HCT116 (cell line): ENCODE measurements at regions not wholly inside any gene's neighbourhood (a gene's known extent, or its start where the extent isn't known, plus 50 kb on each side); places are given as distances from the start of the nearest gene placed in this dataset.

ENCODE experiments used
- ATAC-seq: fragments of 200-7000 bp; cut with Tn5 transposase; 2 replicates; pipeline ENCODE4 v1.9.1; 2020; ENCODE audit warnings: mild to moderate bottlenecking, moderate library complexity
- BruUV-seq: library from RNA; stranded (reverse); fragments of 400-500 nt; replicated peaks from 2 replicates; lab custom pipeline; 2021; lab: Mats Ljungman, UMichigan
- CTCF ChIA-PET: fragments of 300-600 bp; sonication (Branson Sonifier 250); formaldehyde crosslinking; loops from one replicate; lab custom pipeline; 2021; ENCODE audit warnings: antibody characterized with exemption; lab: Charles Lee
- POLR2A ChIA-PET: fragments of 300-600, 350-600 bp; sonication (Branson Sonifier 250); formaldehyde crosslinking; loops from one replicate; lab custom pipeline; 2021; ENCODE audit warnings: antibody characterized with exemption; lab: Charles Lee
- RAD21 ChIA-PET, 2 experiments: fragments of 300-600 bp; sonication (Branson Sonifier 250); formaldehyde crosslinking; loops; one replicate each; lab custom pipeline; 2023; ENCODE audit warnings: low total read pairs in 2 of 2; ENCODE audit not compliant: uncharacterized antibody in 2 of 2, unreplicated experiment in 2 of 2, low non-redundant PET in 1 of 2; lab: Charles Lee
- DNase-seq: peaks from one replicate; pipeline ENCODE4 v3.0.0-alpha.2; 2010; ENCODE audit warnings: low read depth, low spot score
- H2AFZ ChIP-seq: fragments of 200-600 bp; shearing (Covaris generic), sonication (generic); 2 replicates; pipeline ENCODE4 v1.6.1; 2017; ENCODE audit warnings: low read depth, mixed run types, mixed read lengths, antibody characterized with exemption, low read length; ENCODE audit not compliant: poor library complexity, severe bottlenecking
- H3K27ac ChIP-seq: 2 replicates; pipeline ENCODE4 v1.5.1; 2012; ENCODE audit warnings: low read depth, low read length
- H3K27me3 ChIP-seq: fragments of 200-600 bp; sonication (generic); 2 replicates; pipeline ENCODE4 v1.6.1; 2016; ENCODE audit warnings: mixed run types, low read length, mixed read lengths; ENCODE audit not compliant: insufficient read depth
- H3K36me3 ChIP-seq, 2 experiments: fragments of 200-500 bp in 1 of 2; fragments of 200-600 bp in 1 of 2; sonication (Bioruptor generic) in 1 of 2; sonication (generic) in 1 of 2; 2 replicates each; pipeline versions ENCODE4 v1.5.1 to v1.6.1; 2014 to 2016; ENCODE audit warnings: low read length in 2 of 2, inconsistent platforms in 1 of 2, mixed read lengths in 1 of 2, mixed run types in 1 of 2; ENCODE audit not compliant: insufficient read depth in 2 of 2, control insufficient read depth in 1 of 2
- H3K4me1 ChIP-seq, 2 experiments: fragments of 200-600 bp in 1 of 2; sonication (generic) in 1 of 2; 2 replicates each; pipeline versions ENCODE4 v1.5.1 to v1.6.1; 2012 to 2017; ENCODE audit warnings: low read length in 2 of 2, inconsistent platforms in 1 of 2, mild to moderate bottlenecking in 1 of 2, mixed read lengths in 1 of 2, mixed run types in 1 of 2, moderate library complexity in 1 of 2; ENCODE audit not compliant: insufficient read depth in 2 of 2, control insufficient read depth in 1 of 2
- H3K4me2 ChIP-seq: fragments of 200-600 bp; sonication (generic); 2 replicates; pipeline ENCODE4 v1.6.1; 2017; ENCODE audit warnings: mixed run types, low read length, mixed read lengths
- H3K4me3 ChIP-seq, 2 experiments: fragments of 200-600 bp in 1 of 2; sonication (generic) in 1 of 2; replicated peaks in 1 of 2; 2 replicates each; pipeline ENCODE4 v1.5.1; 2011 to 2016; ENCODE audit warnings: low read length in 2 of 2, control low read depth in 1 of 2, low read depth in 1 of 2, mild to moderate bottlenecking in 1 of 2, mixed read lengths in 1 of 2, mixed run types in 1 of 2
- H3K79me2 ChIP-seq: fragments of 200-600 bp; sonication (generic); 2 replicates; pipeline ENCODE4 v1.6.1; 2017; ENCODE audit warnings: mild to moderate bottlenecking, mixed run types, low read length, moderate library complexity, mixed read lengths; ENCODE audit not compliant: insufficient read depth
- H3K9ac ChIP-seq: fragments of 200-600 bp; sonication (generic); 2 replicates; pipeline ENCODE4 v1.6.1; 2016; ENCODE audit warnings: low read length, mixed read lengths
- H3K9me2 ChIP-seq: fragments of 200-600 bp; sonication (generic), shearing (Covaris generic); 2 replicates; pipeline ENCODE4 v1.6.1; 2017; ENCODE audit warnings: mixed run types, mild to moderate bottlenecking, moderate library complexity; ENCODE audit not compliant: insufficient read depth
- H3K9me3 ChIP-seq, 2 experiments: fragments of 200-500 bp in 1 of 2; fragments of 200-600 bp in 1 of 2; sonication (Bioruptor generic) in 1 of 2; sonication (generic) in 1 of 2; 2 replicates each; pipeline ENCODE4 v1.6.1; 2014 to 2017; ENCODE audit warnings: low read length in 2 of 2, mixed read lengths in 2 of 2, inconsistent platforms in 1 of 2, low read depth in 1 of 2, mild to moderate bottlenecking in 1 of 2, mixed run types in 1 of 2, moderate library complexity in 1 of 2; ENCODE audit not compliant: control insufficient read depth in 1 of 2, insufficient read depth in 1 of 2
- H4K20me1 ChIP-seq: fragments of 200-600 bp; sonication (generic), shearing (Covaris generic); 2 replicates; pipeline ENCODE4 v1.6.1; 2017; ENCODE audit warnings: mixed run types, mild to moderate bottlenecking, moderate library complexity; ENCODE audit not compliant: insufficient read depth
- CBX3 ChIP-seq: IDR thresholded peaks from 2 replicates; pipeline ENCODE4 v1.6.1; 2012; ENCODE audit warnings: low read depth
- CEBPB ChIP-seq: IDR thresholded peaks from 2 replicates; pipeline ENCODE4 v1.6.1; 2012; ENCODE audit warnings: low read depth
- EGR1 ChIP-seq: IDR thresholded peaks from 2 replicates; pipeline ENCODE4 v1.6.1; 2012; ENCODE audit warnings: low read depth
- ELF1 ChIP-seq: IDR thresholded peaks from 2 replicates; pipeline ENCODE4 v1.6.1; 2012; ENCODE audit warnings: low read depth, borderline replicate concordance
- EZH2 ChIP-seq: fragments of 200-600 bp; sonication (generic); IDR thresholded peaks from 2 replicates; pipeline ENCODE4 v1.6.1; 2017; ENCODE audit warnings: antibody characterized with exemption, mixed run types
- EZH2phosphoT487 ChIP-seq: fragments of 200-600 bp; IDR thresholded peaks from 2 replicates; pipeline ENCODE4 v1.6.1; 2018; ENCODE audit warnings: antibody characterized with exemption, borderline replicate concordance
- FOSL1 ChIP-seq: IDR thresholded peaks from 2 replicates; pipeline ENCODE4 v1.6.1; 2012; ENCODE audit warnings: low read depth
- RAD21 ChIP-seq: IDR thresholded peaks from 2 replicates; pipeline ENCODE4 v1.6.1; 2012; ENCODE audit warnings: low read depth, mild to moderate bottlenecking
- SIN3A ChIP-seq: IDR thresholded peaks from 2 replicates; pipeline ENCODE4 v1.6.1; 2012; ENCODE audit warnings: low read depth
- SP1 ChIP-seq: IDR thresholded peaks from 2 replicates; pipeline ENCODE4 v1.6.1; 2012; ENCODE audit warnings: low read depth
- SRF ChIP-seq: IDR thresholded peaks from 2 replicates; pipeline ENCODE4 v1.6.1; 2012; ENCODE audit warnings: low read depth
- TCF7L2 ChIP-seq: IDR thresholded peaks from 2 replicates; pipeline ENCODE4 v1.7.0; 2011; ENCODE audit warnings: borderline replicate concordance, inconsistent platforms; ENCODE audit not compliant: insufficient read depth, insufficient read length; ENCODE audit errors: extremely low read depth
- YY1 ChIP-seq: IDR thresholded peaks from 2 replicates; pipeline ENCODE4 v1.6.1; 2011; ENCODE audit warnings: low read length, low read depth, moderate library complexity, mild to moderate bottlenecking; ENCODE audit not compliant: insufficient replicate concordance; ENCODE audit errors: extremely low read depth
- intact Hi-C: fragments of 100-400 bp; cut with micrococcal nuclease; formaldehyde crosslinking; loops from 2 replicates; pipeline ENCODE4 v1.10.0; 2022
- TF ChIP-seq, protein P1 (sequence below): IDR thresholded peaks from 2 replicates; pipeline ENCODE4 v1.6.1; 2012; ENCODE audit warnings: low read depth
- TF ChIP-seq, protein P2 (sequence below): IDR thresholded peaks from 2 replicates; pipeline ENCODE4 v1.6.1; 2012

DNA sequence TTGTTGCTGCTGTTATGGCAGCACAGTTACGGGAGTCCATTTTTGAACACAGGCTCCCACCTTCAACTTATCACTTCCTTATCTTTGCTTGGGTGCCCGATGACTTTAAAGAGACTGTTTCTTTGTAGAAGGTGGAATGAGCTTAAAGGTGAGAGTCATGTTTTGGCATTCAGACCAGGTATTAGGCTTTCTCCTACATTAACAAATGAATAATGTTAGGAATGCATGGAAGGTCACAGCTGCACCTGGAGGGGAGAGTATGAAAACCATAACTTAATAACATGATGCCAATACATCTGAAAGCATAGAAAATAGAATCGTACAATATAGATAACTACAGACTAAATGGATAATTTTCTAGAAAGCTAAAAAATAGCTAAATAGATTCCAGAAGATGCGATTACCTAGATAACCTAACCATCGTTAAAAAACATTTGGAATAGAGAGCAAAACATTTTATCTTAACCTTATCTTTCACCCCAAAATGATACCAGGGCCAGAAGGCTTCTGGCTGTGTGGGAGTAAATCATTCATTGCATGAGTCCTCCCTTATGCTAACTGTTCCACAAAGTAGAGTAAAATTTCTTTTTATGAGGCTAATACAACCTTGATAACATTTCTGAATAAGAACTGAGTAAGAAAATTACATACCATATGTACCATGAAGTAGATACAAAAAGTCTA is 126.2 kb upstream of the ADCY2 start:
- no peak overlapping the region for H3K9ac ChIP-seq
- CTCF ChIA-PET: no interaction called here
- POLR2A ChIA-PET: no interaction called here

DNA sequence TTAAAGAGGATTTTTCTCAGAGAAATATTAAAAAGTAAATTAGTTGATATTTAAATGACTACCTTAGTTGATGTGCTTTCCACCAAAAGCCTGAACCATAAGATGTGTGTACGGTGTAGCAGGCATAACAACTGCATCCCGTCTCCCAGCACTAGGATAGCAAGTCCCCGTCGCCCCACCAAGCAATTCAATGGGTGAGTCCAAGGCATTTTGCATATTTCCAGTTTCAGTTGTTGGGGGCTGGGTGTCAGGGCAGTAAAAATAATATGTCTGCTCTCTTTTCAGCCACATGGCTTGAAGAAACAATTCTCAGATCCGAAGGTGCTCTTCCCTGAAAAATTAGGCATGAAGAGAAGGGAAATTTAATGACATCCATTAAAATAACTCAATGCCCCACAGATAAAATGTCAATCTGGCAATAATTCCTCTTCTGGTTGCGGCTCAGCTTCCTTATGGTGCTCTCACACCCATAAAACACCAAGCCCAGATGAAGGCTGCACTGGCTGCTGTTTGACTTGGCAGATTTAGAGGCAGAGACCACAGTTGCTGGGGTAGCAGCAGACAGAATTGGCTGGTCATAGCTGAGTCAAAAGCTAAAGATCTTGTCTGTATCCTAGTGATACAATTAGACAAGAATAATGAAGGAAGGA is 124.4 kb upstream of the ADCY2 start:
- H3K4me1 ChIP-seq: no peaks in the 10 kb centered on the region
- POLR2A ChIA-PET: no interaction called here
- no peak overlapping the region for H3K9ac ChIP-seq
- H3K27me3 ChIP-seq: no peaks in the 10 kb centered on the region
- no peaks in the 10 kb centered on the region for H3K9me2 ChIP-seq
- DNase-seq: no peak
- BruUV-seq: no TSS peak
- intact Hi-C loops: no loop called here
- H2AFZ ChIP-seq: no peak overlapping the region
- CTCF ChIA-PET: no interaction called here
- H3K4me2 ChIP-seq: no peak overlapping the region
- no peaks in the 10 kb centered on the region for H3K79me2 ChIP-seq
- no peaks in the 10 kb centered on the region for H3K36me3 ChIP-seq
- no peaks in the 10 kb centered on the region for H4K20me1 ChIP-seq
- no peak for ATAC-seq
- RAD21 ChIA-PET: no interaction called here
- no peak overlapping the region for H3K4me3 ChIP-seq
- H3K9me3 ChIP-seq: peaks cover 4 to 11% of the 10 kb centered on the region in 2 experiments; a peak in 2 of 4 replicates
- TF ChIP-seq CEBPB: no peak
- TF ChIP-seq, protein P1, sequence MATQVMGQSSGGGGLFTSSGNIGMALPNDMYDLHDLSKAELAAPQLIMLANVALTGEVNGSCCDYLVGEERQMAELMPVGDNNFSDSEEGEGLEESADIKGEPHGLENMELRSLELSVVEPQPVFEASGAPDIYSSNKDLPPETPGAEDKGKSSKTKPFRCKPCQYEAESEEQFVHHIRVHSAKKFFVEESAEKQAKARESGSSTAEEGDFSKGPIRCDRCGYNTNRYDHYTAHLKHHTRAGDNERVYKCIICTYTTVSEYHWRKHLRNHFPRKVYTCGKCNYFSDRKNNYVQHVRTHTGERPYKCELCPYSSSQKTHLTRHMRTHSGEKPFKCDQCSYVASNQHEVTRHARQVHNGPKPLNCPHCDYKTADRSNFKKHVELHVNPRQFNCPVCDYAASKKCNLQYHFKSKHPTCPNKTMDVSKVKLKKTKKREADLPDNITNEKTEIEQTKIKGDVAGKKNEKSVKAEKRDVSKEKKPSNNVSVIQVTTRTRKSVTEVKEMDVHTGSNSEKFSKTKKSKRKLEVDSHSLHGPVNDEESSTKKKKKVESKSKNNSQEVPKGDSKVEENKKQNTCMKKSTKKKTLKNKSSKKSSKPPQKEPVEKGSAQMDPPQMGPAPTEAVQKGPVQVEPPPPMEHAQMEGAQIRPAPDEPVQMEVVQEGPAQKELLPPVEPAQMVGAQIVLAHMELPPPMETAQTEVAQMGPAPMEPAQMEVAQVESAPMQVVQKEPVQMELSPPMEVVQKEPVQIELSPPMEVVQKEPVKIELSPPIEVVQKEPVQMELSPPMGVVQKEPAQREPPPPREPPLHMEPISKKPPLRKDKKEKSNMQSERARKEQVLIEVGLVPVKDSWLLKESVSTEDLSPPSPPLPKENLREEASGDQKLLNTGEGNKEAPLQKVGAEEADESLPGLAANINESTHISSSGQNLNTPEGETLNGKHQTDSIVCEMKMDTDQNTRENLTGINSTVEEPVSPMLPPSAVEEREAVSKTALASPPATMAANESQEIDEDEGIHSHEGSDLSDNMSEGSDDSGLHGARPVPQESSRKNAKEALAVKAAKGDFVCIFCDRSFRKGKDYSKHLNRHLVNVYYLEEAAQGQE: no peak
- TF ChIP-seq SRF: no peak
- TF ChIP-seq EZH2phosphoT487: no peak
- TF ChIP-seq RAD21: no peak
- TF ChIP-seq SIN3A: no peak
- TF ChIP-seq TCF7L2: no peak
- TF ChIP-seq, protein P2, sequence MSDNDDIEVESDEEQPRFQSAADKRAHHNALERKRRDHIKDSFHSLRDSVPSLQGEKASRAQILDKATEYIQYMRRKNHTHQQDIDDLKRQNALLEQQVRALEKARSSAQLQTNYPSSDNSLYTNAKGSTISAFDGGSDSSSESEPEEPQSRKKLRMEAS: no peak
- TF ChIP-seq SP1: no peak
- no peak for TF ChIP-seq FOSL1
- no peak for TF ChIP-seq EGR1
- H3K27ac ChIP-seq: no peak overlapping the region

More for the DNA sequence above, 126.2 kb upstream of the ADCY2 start:
- no peak for TF ChIP-seq CBX3
- TF ChIP-seq SIN3A: no peak
- no peak for TF ChIP-seq EZH2
- TF ChIP-seq ELF1: no peak
- no peak for TF ChIP-seq YY1
- no peak for TF ChIP-seq SRF
- TF ChIP-seq, all 23 proteins: peak for 0
- Histone ChIP-seq H3K27me3 (no peaks in the 10 kb centered on the region), H3K36me3 (no peaks in the 10 kb centered on the region), H3K9me2 (no peaks in the 10 kb centered on the region), H3K4me2 (no peak overlapping the region), H3K27ac (no peak overlapping the region), H4K20me1 (no peaks in the 10 kb centered on the region), H3K79me2 (no peaks in the 10 kb centered on the region), H3K4me3 (no peak overlapping the region), H3K4me1 (no peaks in the 10 kb centered on the region), H2AFZ (no peak overlapping the region), H3K9me3 (peaks cover 4 to 11% of the 10 kb centered on the region in 2 experiments; a peak in 2 of 4 replicates)
- BruUV-seq: no TSS peak
- intact Hi-C loops: no loop called here
- ATAC-seq (no peak), DNase-seq (no peak)
- RAD21 ChIA-PET: no interaction called here
